ELF-1 (cell line): ENCODE measurements at regions not wholly inside any gene's neighbourhood (a gene's known extent, or its start where the extent isn't known, plus 50 kb on each side); places are given as distances from the start of the nearest gene placed in this dataset.

Experiments
- DNase-seq: peaks from one replicate; pipeline ENCODE4 v3.0.0-alpha.2; 2016; ENCODE audit warnings: low read depth, low spot score

- no peak for DNase-seq
These were observed 53.6 kb upstream of the GRM5 start for GRCh38 chr11:89119426-89119825.

GRCh38 chr11:89125298-89125697, 52.4 kb upstream of the TYR start:
- peak; percentile 2 for DNase-seq
